Activated naive CD8-positive, alpha-beta T cell treated with anti-CD3 and anti-CD28 coated beads, Interleukin-2, amount 50 U/mL, for 24 hours (primary cell): ENCODE measurements at regions not wholly inside any gene's neighbourhood (a gene's known extent, or its start where the extent isn't known, plus 50 kb on each side); places are given as distances from the start of the nearest gene placed in this dataset.

Experiments used
- ATAC-seq: fragments of 150-1000 bp; cut with Tn5 transposase; one replicate; pipeline ENCODE4 v1.10.0; 2021
- DNase-seq: peaks from one replicate; pipeline ENCODE4 v3.0.0; 2021
- H3K27ac Mint-ChIP-seq: one replicate; pipeline ENCODE4 v1.8.0; 2021; ENCODE audit warnings: mild to moderate bottlenecking, mixed read lengths
- H3K27me3 Mint-ChIP-seq: one replicate; pipeline ENCODE4 v1.8.0; 2021; ENCODE audit warnings: mixed read lengths
- H3K36me3 Mint-ChIP-seq: one replicate; pipeline ENCODE4 v1.8.0; 2021; ENCODE audit warnings: low read depth, mixed read lengths
- H3K4me1 Mint-ChIP-seq: one replicate; pipeline ENCODE4 v1.8.0; 2021; ENCODE audit warnings: mixed read lengths
- H3K4me3 Mint-ChIP-seq: one replicate; pipeline ENCODE4 v1.8.0; 2021; ENCODE audit warnings: mild to moderate bottlenecking, moderate library complexity, mixed read lengths
- H3K9me3 Mint-ChIP-seq: one replicate; pipeline ENCODE4 v1.8.0; 2021; ENCODE audit warnings: mixed read lengths

- H3K36me3 Mint-ChIP-seq: no peaks in the 10 kb centered on the region
- H3K4me1 Mint-ChIP-seq: no peaks in the 10 kb centered on the region
- H3K27ac Mint-ChIP-seq: no peak overlapping the region
- H3K27me3 Mint-ChIP-seq: peaks cover 3% of the 10 kb centered on the region
- ATAC-seq (no peak), DNase-seq (no peak)
- peaks cover 11% of the 10 kb centered on the region for H3K9me3 Mint-ChIP-seq
- no peak overlapping the region for H3K4me3 Mint-ChIP-seq
Measured at GRCh38 chr19:31819837-31820236, 470.6 kb upstream of the TSHZ3 start.

- Mint-ChIP-seq H3K4me3 (no peak overlapping the region), H3K36me3 (no peaks in the 10 kb centered on the region), H3K9me3 (peaks cover 11% of the 10 kb centered on the region), H3K27me3 (peaks cover 3% of the 10 kb centered on the region), H3K27ac (no peak overlapping the region), H3K4me1 (no peaks in the 10 kb centered on the region)
- DNase-seq (no peak), ATAC-seq (no peak)
Measured at GRCh38 chr19:31821346-31821745, 472.1 kb upstream of the TSHZ3 start.

GRCh38 chr19:31825134-31826094 lies 476.2 kb upstream of the TSHZ3 start:
- no peak overlapping the region for H3K27ac Mint-ChIP-seq
- no peaks in the 10 kb centered on the region for H3K4me1 Mint-ChIP-seq
- no peaks in the 10 kb centered on the region for H3K36me3 Mint-ChIP-seq
- peaks cover 3% of the 10 kb centered on the region for H3K27me3 Mint-ChIP-seq
- peaks cover 4% of the 10 kb centered on the region for H3K9me3 Mint-ChIP-seq
- no peak for DNase-seq
- no peak for ATAC-seq
- no peak overlapping the region for H3K4me3 Mint-ChIP-seq

- Mint-ChIP-seq H3K36me3 (no peaks in the 10 kb centered on the region), H3K9me3 (peaks cover 2% of the 10 kb centered on the region), H3K4me3 (no peak overlapping the region), H3K4me1 (no peaks in the 10 kb centered on the region), H3K27me3 (peaks cover under 1% of the 10 kb centered on the region), H3K27ac (no peak overlapping the region)
- ATAC-seq (no peak), DNase-seq (no peak)
Measured at GRCh38 chr19:31826325-31826724, 477.1 kb upstream of the TSHZ3 start.

- Mint-ChIP-seq H3K27me3 (no peaks in the 10 kb centered on the region), H3K27ac (no peak overlapping the region)
Measured at GRCh38 chr19:31831421-31832175, 482.4 kb upstream of the TSHZ3 start.

GRCh38 chr19:31832176-31832548 lies 482.9 kb upstream of the TSHZ3 start:
- ATAC-seq (no peak), DNase-seq (no peak)
- Mint-ChIP-seq H3K9me3 (peaks cover 20% of the 10 kb centered on the region), H3K4me3 (no peak overlapping the region), H3K36me3 (no peaks in the 10 kb centered on the region), H3K27me3 (no peaks in the 10 kb centered on the region), H3K4me1 (no peaks in the 10 kb centered on the region), H3K27ac (no peak overlapping the region)

More at GRCh38 chr19:31831421-31832175, 482.4 kb upstream of the TSHZ3 start:
- no peak overlapping the region for H3K4me3 Mint-ChIP-seq
- no peaks in the 10 kb centered on the region for H3K4me1 Mint-ChIP-seq
- DNase-seq (no peak), ATAC-seq (no peak)
- H3K9me3 Mint-ChIP-seq: peaks cover 20% of the 10 kb centered on the region
- no peaks in the 10 kb centered on the region for H3K36me3 Mint-ChIP-seq

GRCh38 chr19:31834070-31834469 lies 484.8 kb upstream of the TSHZ3 start:
- H3K4me1 Mint-ChIP-seq: no peaks in the 10 kb centered on the region
- ATAC-seq (no peak), DNase-seq (no peak)
- no peak overlapping the region for H3K27ac Mint-ChIP-seq
- no peaks in the 10 kb centered on the region for H3K36me3 Mint-ChIP-seq
- H3K4me3 Mint-ChIP-seq: no peak overlapping the region
- peaks cover 20% of the 10 kb centered on the region for H3K9me3 Mint-ChIP-seq
- no peaks in the 10 kb centered on the region for H3K27me3 Mint-ChIP-seq

- Mint-ChIP-seq H3K9me3 (peaks cover 15% of the 10 kb centered on the region), H3K4me1 (no peaks in the 10 kb centered on the region), H3K4me3 (no peak overlapping the region), H3K36me3 (no peaks in the 10 kb centered on the region), H3K27me3 (no peaks in the 10 kb centered on the region), H3K27ac (no peak overlapping the region)
- DNase-seq (no peak), ATAC-seq (no peak)
Measured at GRCh38 chr19:31838163-31838815, 489.1 kb upstream of the TSHZ3 start.

- H3K4me1 Mint-ChIP-seq: no peaks in the 10 kb centered on the region
- no peak overlapping the region for H3K4me3 Mint-ChIP-seq
- H3K36me3 Mint-ChIP-seq: no peaks in the 10 kb centered on the region
- ATAC-seq (no peak), DNase-seq (no peak)
- H3K27ac Mint-ChIP-seq: no peak overlapping the region
- peaks cover 10% of the 10 kb centered on the region for H3K9me3 Mint-ChIP-seq
- H3K27me3 Mint-ChIP-seq: peaks cover 2% of the 10 kb centered on the region
Measured at GRCh38 chr19:31840371-31840770, 491.1 kb upstream of the TSHZ3 start.

GRCh38 chr19:31841755-31842154 lies 492.5 kb upstream of the TSHZ3 start:
- DNase-seq (no peak), ATAC-seq (no peak)
- H3K4me1 Mint-ChIP-seq: no peaks in the 10 kb centered on the region
- H3K27ac Mint-ChIP-seq: no peak overlapping the region
- H3K27me3 Mint-ChIP-seq: peaks cover 2% of the 10 kb centered on the region
- peaks cover 8% of the 10 kb centered on the region for H3K9me3 Mint-ChIP-seq
- no peaks in the 10 kb centered on the region for H3K36me3 Mint-ChIP-seq
- no peak overlapping the region for H3K4me3 Mint-ChIP-seq

GRCh38 chr19:31863122-31863521 lies 482.3 kb upstream of the ZNF507 start:
- Mint-ChIP-seq H3K9me3 (peaks cover 37% of the 10 kb centered on the region), H3K4me3 (no peak overlapping the region), H3K36me3 (no peaks in the 10 kb centered on the region), H3K4me1 (no peaks in the 10 kb centered on the region), H3K27ac (no peak overlapping the region), H3K27me3 (no peaks in the 10 kb centered on the region)
- DNase-seq (no peak), ATAC-seq (no peak)

- Mint-ChIP-seq H3K4me3 (no peak overlapping the region), H3K9me3 (peaks cover 16% of the 10 kb centered on the region), H3K4me1 (no peaks in the 10 kb centered on the region), H3K27ac (no peak overlapping the region), H3K27me3 (peaks cover 2% of the 10 kb centered on the region), H3K36me3 (no peaks in the 10 kb centered on the region)
- ATAC-seq: no peak
- no peak for DNase-seq
Measured at GRCh38 chr19:31874313-31874712, 471.1 kb upstream of the ZNF507 start.

- ATAC-seq (no peak), DNase-seq (no peak)
- peaks cover 2% of the 10 kb centered on the region for H3K27me3 Mint-ChIP-seq
- no peak overlapping the region for H3K27ac Mint-ChIP-seq
- peaks cover 16% of the 10 kb centered on the region for H3K9me3 Mint-ChIP-seq
- no peaks in the 10 kb centered on the region for H3K4me1 Mint-ChIP-seq
- no peaks in the 10 kb centered on the region for H3K36me3 Mint-ChIP-seq
- H3K4me3 Mint-ChIP-seq: no peak overlapping the region
Measured at GRCh38 chr19:31875591-31875990, 469.8 kb upstream of the ZNF507 start.

GRCh38 chr19:31880283-31880682 lies 465.1 kb upstream of the ZNF507 start:
- Mint-ChIP-seq H3K36me3 (no peaks in the 10 kb centered on the region), H3K27me3 (no peaks in the 10 kb centered on the region), H3K9me3 (peaks cover 8% of the 10 kb centered on the region), H3K4me1 (no peaks in the 10 kb centered on the region), H3K27ac (no peak overlapping the region), H3K4me3 (no peak overlapping the region)
- ATAC-seq: no peak
- no peak for DNase-seq
